ENCODE measurements at regions not wholly inside any gene's neighbourhood (a gene's known extent, or its start where the extent isn't known, plus 50 kb on each side); places are given as distances from the start of the nearest gene placed in this dataset.
A peak's percentile ranks its signal among the peaks of the same experiment; 100 is the strongest.

DNA sequence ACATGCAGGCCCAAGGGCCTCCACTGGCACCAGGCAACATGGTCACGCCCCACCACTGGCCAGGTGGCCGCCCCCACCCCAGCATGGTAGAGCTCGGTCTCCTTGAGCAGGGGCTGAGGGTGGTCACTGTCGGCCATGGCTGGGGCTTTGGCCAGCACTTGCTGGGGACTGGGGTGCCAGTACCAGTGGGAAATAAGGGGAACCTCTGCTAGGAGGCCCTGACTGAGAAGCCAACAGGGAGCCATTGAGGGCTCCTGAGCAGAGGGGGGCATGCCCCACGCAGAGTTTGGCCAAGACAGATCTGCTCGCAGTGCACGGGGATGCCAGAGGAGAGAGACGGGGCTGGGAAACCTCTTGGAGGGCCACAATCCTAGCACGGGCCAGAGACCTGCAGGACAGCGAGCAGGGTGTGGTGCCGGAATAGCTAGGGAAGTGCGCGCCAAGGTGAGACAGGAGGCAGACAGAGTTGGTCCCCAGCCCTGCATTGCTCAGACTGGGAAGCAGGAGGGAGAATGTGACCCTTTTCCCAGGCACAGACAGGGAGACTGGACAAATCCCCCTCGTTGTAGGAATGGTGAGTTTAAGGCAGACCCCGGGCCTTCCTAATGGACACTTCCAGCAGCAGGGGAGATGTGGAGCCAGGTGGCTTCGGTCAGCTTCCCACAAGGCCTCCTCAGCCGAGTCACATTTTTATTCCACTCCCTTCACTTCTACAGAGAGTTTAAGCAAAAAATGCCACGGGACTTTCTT lies 179.0 kb upstream of the CST7 start:
- H3K4me3 Mint-ChIP-seq = no peak overlapping the region
- H3K4me1 Mint-ChIP-seq = no peaks in the 10 kb centered on the region
- H3K9me3 Mint-ChIP-seq = peaks cover 2 to 6% (median 5%) of the 10 kb centered on the region in 6 donors
- no peaks in the 10 kb centered on the region for H3K36me3 Mint-ChIP-seq
- H3K27ac Mint-ChIP-seq = no peak overlapping the region
- peaks cover 7 to 15% (median 8%) of the 10 kb centered on the region in 3 donors for H3K27me3 Mint-ChIP-seq (ENCODE audit: low read depth in 3 of 3)
- DNase-seq = no peak

DNA sequence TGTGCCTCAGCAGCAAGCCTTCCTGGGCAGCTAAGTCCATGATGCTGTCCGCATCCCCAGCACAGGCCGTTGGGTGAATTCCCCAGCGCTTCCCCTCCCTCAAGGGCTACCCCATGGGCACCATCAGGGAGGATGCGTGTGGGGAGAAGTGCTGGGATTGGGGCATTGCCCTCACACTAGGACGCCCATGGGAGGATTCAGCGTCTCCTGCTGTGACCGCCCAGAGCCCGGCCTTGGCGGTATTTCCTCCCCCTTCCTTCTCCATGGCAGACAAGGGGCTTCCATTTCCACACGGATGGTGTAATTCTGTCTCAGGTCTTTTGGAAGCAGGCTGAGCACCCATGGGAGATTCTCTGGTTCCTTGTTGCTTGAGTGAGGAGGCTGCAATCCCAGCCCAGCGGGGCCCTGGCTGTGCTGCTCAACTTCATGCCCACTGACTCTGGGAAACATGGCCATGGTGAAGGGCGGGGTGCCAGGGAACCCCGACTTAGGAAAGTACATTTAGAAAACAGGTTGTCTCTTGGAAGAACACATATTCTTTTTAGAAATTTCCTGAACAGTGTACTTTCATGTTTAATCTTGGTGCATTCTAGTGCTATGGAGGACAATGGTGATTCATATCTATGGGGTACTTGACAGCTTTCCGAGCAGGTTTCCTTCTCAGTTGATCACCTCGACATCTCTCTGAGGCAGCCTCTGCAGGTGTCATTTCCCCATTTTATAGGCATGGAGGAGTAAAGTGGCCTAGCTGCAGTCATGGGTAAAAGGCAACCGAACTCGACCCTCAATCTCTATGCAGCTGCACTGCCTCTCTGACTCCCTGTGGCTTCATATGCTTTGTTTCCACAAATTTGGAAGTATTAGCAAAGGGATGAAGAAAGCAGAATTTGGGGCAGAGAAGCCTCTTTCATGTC lies 178.2 kb upstream of the CST7 start:
- Mint-ChIP-seq H3K9me3 (peaks cover 5 to 12% (median 9%) of the 10 kb centered on the region in 6 donors), H3K36me3 (no peaks in the 10 kb centered on the region), H3K27me3 (ENCODE audit: low read depth in 3 of 3) (peaks cover 7 to 11% (median 10%) of the 10 kb centered on the region in 3 donors), H3K27ac (no peak overlapping the region), H3K4me3 (no peak overlapping the region), H3K4me1 (no peaks in the 10 kb centered on the region)
- DNase-seq = no peak

DNA sequence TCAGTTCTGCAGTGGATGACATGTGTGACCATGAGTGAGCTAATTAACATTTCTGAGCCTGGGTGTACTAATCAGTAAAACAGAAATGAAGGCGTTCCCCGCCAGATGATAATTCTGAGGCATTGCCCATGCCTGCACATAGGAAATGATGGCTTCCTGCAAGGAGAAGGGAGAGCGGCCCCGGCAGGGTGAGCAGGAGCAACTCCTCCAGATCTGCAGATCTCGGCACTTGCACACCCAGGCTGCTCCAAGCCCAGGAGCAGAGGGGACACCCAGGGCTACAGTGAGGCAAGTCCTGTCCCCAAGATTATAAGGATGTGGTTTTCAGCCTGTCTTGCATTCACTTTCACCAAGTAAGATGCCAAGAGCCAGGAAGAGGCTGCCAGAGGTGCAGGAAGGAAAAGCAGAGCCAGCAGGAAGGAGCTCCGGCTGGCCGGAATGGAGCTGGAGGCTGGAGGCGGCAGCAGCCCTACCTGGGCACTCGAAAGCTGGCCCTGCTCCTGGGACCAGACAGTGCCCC lies 177.5 kb upstream of the CST7 start:
- no peak overlapping the region for H3K27ac Mint-ChIP-seq

DNA sequence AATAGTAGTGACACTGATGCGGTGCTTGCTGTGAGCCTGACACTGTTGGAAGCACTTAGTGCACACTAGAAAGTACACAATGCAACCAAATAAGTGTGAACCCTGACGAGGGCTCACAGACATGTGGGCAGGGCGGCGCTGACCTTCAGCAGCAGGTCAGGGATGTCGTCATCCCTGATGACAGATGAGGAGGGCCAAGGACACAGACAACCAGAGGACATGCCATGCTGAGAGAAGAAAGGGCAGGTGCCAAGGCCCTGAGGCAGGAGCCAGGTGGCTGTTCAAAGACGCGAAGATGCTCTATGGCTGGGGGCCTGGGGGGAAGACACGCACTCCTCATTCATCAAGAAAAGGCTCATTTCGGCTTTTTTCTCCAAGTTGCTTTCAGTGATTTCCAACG lies 176.4 kb upstream of the CST7 start:
- no peak overlapping the region for H3K4me3 Mint-ChIP-seq
- DNase-seq = no peak
- H3K9me3 Mint-ChIP-seq = peaks cover 5 to 12% (median 9%) of the 10 kb centered on the region in 6 donors
- no peaks in the 10 kb centered on the region for H3K36me3 Mint-ChIP-seq
- no peak overlapping the region for H3K27ac Mint-ChIP-seq
- no peaks in the 10 kb centered on the region for H3K4me1 Mint-ChIP-seq
- peaks cover 7 to 21% (median 13%) of the 10 kb centered on the region in 3 donors for H3K27me3 Mint-ChIP-seq (ENCODE audit: low read depth in 3 of 3)

More for the DNA sequence above, 177.5 kb upstream of the CST7 start:
- Mint-ChIP-seq H3K4me1 (no peaks in the 10 kb centered on the region), H3K4me3 (no peak overlapping the region), H3K36me3 (no peaks in the 10 kb centered on the region), H3K27me3 (ENCODE audit: low read depth in 3 of 3) (peaks cover 7 to 15% (median 12%) of the 10 kb centered on the region in 3 donors), H3K9me3 (peaks cover 5 to 12% (median 9%) of the 10 kb centered on the region in 6 donors)
- DNase-seq = no peak

DNA sequence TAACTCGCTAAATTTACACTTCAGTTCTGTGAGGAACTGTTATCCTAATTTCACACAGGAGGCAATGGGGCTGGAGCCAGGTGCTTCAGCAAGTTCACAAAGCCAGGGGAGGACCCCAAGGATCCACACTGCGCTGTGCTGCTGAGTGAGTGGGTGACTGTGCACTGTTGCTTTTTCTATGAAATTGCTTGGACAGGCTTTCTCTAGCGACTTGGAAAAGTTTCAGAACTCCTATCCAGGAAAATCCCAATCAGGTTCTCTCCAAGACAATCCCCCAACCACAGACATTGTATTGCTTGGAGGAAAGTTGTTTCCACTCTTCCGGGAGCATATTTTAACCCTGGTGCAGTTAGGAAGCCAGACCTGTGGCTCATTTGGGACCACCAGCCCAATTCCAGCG lies 175.9 kb upstream of the CST7 start:
- no peak overlapping the region for H3K27ac Mint-ChIP-seq
- no peaks in the 10 kb centered on the region for H3K4me1 Mint-ChIP-seq
- H3K9me3 Mint-ChIP-seq = peaks cover 5 to 12% (median 9%) of the 10 kb centered on the region in 6 donors
- no peaks in the 10 kb centered on the region for H3K36me3 Mint-ChIP-seq
- H3K4me3 Mint-ChIP-seq = no peak overlapping the region
- DNase-seq = no peak
- H3K27me3 Mint-ChIP-seq (ENCODE audit: low read depth in 3 of 3) = peaks cover 7 to 21% (median 13%) of the 10 kb centered on the region in 3 donors

DNA sequence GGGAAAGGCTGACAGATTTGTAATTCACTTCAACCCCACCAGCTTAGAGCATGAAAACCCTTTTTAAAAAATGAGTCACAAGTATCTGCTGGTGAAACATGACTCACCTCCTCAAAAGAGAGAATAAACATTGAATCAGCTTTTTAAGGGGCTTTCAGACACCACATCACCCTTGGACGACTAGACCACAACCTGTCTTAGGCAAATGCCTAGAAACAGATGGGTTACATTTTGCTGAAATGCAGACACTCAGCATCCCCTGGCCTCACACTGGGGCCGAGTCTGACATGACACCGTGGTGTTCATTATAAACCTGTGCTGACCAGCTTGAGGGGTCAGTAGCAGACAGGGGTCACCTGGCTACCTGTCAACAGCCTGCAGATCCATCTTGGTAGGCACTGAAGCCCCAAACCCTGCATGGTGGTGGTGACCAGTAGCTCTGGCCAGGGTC lies 175.3 kb upstream of the CST7 start:
- H3K27me3 Mint-ChIP-seq (ENCODE audit: low read depth in 3 of 3) = peaks cover 7 to 22% (median 13%) of the 10 kb centered on the region in 3 donors
- no peak for DNase-seq
- H3K4me3 Mint-ChIP-seq = no peak overlapping the region
- H3K27ac Mint-ChIP-seq = no peak overlapping the region
- H3K36me3 Mint-ChIP-seq = no peaks in the 10 kb centered on the region
- peaks cover 5 to 12% (median 9%) of the 10 kb centered on the region in 6 donors for H3K9me3 Mint-ChIP-seq
- no peaks in the 10 kb centered on the region for H3K4me1 Mint-ChIP-seq

DNA sequence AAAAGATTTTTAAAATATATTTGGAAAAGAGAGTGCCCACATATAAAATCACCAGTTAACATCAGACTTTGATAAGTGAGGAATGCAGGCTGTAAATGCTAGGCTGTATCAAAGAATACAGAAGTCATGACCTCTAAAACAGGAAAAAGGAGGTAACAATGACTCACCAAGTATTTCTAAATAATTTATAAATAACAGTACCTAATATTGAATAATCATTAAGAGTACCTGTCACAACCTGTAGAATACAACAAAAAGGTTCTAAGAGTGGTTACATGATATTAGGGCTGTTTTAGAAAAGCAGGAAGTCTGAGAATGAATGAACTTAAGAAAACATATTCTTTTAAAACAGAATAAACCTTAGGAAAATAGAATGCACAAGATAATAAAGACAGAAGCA lies 173.1 kb upstream of the CST7 start:
- H3K4me1 Mint-ChIP-seq = no peaks in the 10 kb centered on the region
- H3K27ac Mint-ChIP-seq = no peak overlapping the region
- no peak for DNase-seq
- no peak overlapping the region for H3K4me3 Mint-ChIP-seq
- H3K36me3 Mint-ChIP-seq = no peaks in the 10 kb centered on the region
- peaks cover 5 to 12% (median 9%) of the 10 kb centered on the region in 6 donors for H3K9me3 Mint-ChIP-seq
- H3K27me3 Mint-ChIP-seq (ENCODE audit: low read depth in 3 of 3) = peaks cover 9 to 22% (median 16%) of the 10 kb centered on the region in 3 donors

DNA sequence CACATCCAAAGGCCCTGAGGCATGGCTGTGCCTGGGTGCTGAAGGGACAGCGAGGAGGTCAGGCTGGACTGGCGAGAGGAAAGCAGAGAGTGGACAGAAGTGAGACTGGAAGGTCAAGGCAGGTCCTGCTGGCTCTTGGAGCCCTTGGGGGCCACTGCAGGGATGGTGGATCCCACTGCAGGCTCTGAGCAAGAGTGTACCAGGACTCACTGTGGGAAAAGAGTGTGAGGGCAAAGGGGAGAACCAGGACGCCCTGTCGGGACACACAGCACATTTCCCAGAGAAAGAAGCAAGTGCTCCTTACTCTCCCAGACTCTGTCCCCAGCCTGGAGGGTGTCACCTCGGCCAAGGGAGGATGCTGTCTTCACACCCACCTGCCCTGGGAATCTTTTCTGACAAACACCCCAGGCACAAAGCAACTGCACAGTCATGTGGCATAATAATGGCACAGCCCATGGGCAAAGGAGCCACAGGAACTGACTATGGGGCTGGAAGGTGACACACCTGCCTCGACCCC lies 172.3 kb upstream of the CST7 start:
- peaks cover 10 to 22% (median 16%) of the 10 kb centered on the region in 3 donors for H3K27me3 Mint-ChIP-seq (ENCODE audit: low read depth in 3 of 3)
- no peaks in the 10 kb centered on the region for H3K4me1 Mint-ChIP-seq
- H3K9me3 Mint-ChIP-seq = peaks cover 5 to 12% (median 9%) of the 10 kb centered on the region in 6 donors
- H3K27ac Mint-ChIP-seq = no peak overlapping the region
- no peaks in the 10 kb centered on the region for H3K36me3 Mint-ChIP-seq
- DNase-seq = no peak
- no peak overlapping the region for H3K4me3 Mint-ChIP-seq

DNA sequence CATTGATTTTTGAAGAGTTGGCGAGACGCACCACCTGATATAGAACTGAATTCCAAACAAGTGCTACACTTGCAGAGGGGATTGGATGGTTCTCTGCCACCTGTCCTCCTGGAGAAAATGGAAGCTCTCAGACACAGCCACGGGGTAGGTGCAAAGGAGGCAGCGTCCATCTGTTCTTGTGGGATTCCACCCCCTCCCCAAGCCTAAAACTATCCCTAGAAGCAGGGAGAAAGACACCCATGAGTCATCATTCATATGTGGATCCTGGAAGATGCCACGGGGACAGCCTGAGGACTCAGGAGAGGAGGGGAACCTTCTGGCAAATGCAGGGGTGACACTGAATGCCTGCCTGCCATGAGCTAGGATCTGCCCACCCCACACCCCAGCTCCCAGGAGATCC lies 171.3 kb upstream of the CST7 start:
- Mint-ChIP-seq H3K27ac (peak overlapping the region in 1 of 6 donors; percentile 41), H3K4me3 (no peak overlapping the region), H3K27me3 (ENCODE audit: low read depth in 3 of 3) (peaks cover 10 to 21% (median 16%) of the 10 kb centered on the region in 3 donors), H3K4me1 (no peaks in the 10 kb centered on the region), H3K9me3 (peaks cover 5 to 12% (median 9%) of the 10 kb centered on the region in 6 donors), H3K36me3 (no peaks in the 10 kb centered on the region)
- DNase-seq = no peak

DNA sequence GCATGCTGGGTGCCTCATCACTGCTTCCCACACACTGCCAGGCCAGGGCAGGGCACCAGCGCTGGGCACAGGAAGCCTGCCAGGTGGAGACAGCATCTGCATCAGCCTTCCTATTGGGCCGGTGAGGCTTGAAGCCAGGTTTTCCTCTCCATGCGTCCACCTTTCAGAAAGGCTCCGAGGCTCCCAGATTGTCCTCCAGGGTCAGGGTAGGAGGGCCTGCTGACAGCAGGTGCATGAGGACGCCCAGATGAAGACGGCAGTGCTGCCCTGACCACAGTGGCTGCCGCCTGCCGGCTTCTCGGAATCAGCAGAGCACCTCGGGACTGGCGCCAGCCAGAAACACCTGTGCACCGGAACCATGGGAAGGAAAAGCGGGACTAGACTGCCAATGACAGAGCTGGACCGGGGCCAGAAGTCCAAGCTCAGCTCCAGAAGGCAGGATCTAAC lies 170.5 kb upstream of the CST7 start:
- no peaks in the 10 kb centered on the region for H3K4me1 Mint-ChIP-seq
- H3K27me3 Mint-ChIP-seq (ENCODE audit: low read depth in 3 of 3) = peaks cover 9 to 20% (median 12%) of the 10 kb centered on the region in 3 donors
- H3K4me3 Mint-ChIP-seq = no peak overlapping the region
- no peak overlapping the region for H3K27ac Mint-ChIP-seq
- H3K36me3 Mint-ChIP-seq = no peaks in the 10 kb centered on the region
- H3K9me3 Mint-ChIP-seq = peaks cover 5 to 12% (median 9%) of the 10 kb centered on the region in 6 donors
- DNase-seq = no peak

DNA sequence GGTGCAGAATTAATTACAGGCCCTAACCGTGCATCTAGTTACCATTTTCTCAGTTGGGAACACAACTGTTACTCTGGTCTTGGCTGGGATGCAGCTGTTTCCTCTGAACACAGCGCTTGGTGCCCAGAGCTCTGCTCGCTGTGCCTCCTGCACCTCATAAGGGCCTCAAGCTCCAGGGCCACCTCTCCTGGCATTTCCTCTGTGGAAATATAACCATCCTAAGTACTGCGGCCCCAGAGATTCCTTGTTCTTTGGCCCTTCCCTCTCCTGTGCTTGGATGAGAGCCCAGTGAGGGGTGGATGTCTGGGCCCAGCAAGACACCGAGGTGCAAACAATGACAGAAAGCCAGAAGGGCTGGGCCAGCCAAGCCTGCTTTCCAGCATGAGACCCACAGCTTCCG lies 169.9 kb upstream of the CST7 start:
- H3K36me3 Mint-ChIP-seq = no peaks in the 10 kb centered on the region
- H3K4me3 Mint-ChIP-seq = no peak overlapping the region
- peaks cover 9 to 19% (median 11%) of the 10 kb centered on the region in 3 donors for H3K27me3 Mint-ChIP-seq (ENCODE audit: low read depth in 3 of 3)
- H3K27ac Mint-ChIP-seq = no peak overlapping the region
- H3K4me1 Mint-ChIP-seq = peaks cover 0 to 3% of the 10 kb centered on the region in 2 donors
- DNase-seq = no peak
- peaks cover 5 to 12% (median 9%) of the 10 kb centered on the region in 6 donors for H3K9me3 Mint-ChIP-seq

DNA sequence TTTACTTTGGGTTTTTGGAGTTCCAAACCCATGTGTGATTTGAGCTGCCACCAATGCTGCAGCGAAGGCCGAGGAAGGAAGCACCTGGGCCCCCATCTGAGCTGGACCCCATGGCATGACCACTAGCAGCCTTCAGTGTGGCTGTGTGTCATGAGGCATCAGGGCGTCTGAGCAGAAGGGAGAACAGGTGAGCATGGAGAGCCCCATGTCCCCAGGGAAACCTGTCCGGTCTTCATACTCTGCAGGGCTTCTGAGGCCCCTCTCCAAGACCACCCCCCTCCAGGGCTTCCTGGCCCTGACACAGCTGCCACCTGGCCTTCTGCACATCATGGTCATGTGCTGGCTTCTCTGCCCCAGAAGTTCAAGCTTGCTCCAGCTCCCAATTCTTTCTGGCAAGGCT lies 169.1 kb upstream of the CST7 start:
- Mint-ChIP-seq H3K27ac (no peak overlapping the region), H3K36me3 (no peaks in the 10 kb centered on the region), H3K27me3 (ENCODE audit: low read depth in 3 of 3) (peaks cover 7 to 16% (median 11%) of the 10 kb centered on the region in 3 donors), H3K4me3 (no peak overlapping the region), H3K4me1 (peaks cover 6 to 11% of the 10 kb centered on the region in 2 donors), H3K9me3 (peaks cover 1 to 8% (median 6%) of the 10 kb centered on the region in 6 donors)
- no peak for DNase-seq

DNA sequence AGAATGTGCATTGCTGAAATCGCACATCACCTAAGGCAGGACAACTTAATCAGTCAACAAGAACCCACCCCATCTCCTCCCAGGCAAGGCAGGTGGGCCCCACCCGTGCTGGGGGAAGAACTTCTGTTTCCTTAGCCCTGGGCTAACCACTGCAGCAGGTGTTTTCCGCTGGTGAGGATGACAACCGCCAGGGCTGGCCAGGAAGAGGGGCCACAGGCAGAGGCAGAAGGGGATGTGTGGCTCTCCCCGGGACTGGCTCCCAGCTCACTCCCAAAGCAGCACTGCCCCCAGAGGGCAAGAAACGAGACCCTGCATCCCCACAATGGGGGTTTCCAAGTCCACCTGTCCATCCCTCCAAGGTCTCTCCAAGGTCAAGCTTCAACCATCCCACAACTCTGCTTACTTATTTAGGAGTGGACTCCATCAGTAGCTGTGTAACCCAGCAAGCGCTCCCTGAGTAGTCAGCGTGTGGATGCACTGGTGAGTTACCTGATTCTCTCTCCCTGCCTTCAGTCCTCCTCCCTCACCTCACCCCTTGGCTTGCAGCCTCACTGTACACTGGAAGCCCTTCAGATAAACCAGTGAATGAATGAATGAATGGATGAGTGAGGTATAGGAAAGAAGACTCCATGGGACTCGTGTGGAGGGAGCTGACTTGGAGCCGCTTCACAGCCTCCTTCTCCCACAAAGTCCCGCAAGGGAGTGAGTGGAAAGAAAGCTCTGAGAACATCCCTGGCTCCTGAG lies 168.2 kb upstream of the CST7 start:
- Mint-ChIP-seq H3K4me1 (peaks cover 14 to 19% of the 10 kb centered on the region in 2 donors), H3K36me3 (no peaks in the 10 kb centered on the region), H3K27ac (no peak overlapping the region), H3K4me3 (no peak overlapping the region), H3K9me3 (no peaks in the 10 kb centered on the region), H3K27me3 (ENCODE audit: low read depth in 3 of 3) (peaks cover 6 to 18% (median 7%) of the 10 kb centered on the region in 3 donors)
- DNase-seq = no peak

Data from immature natural killer cell (primary cell).